OCI-LY3 (cell line): ENCODE measurements at regions not wholly inside any gene's neighbourhood (a gene's known extent, or its start where the extent isn't known, plus 50 kb on each side); places are given as distances from the start of the nearest gene placed in this dataset.

Experiments used
- CTCF ChIP-seq: fragments of 200-600, 300-600 bp; sonication (generic); IDR thresholded peaks from 2 replicates; pipeline ENCODE4 v1.5.1; 2014; ENCODE audit warnings: antibody characterized with exemption, low read length, low read depth
- EZH2phosphoT487 ChIP-seq: fragments of 200-600 bp; shearing (Covaris generic); IDR thresholded peaks from 2 replicates; pipeline ENCODE4 v1.6.1; 2018; ENCODE audit warnings: antibody characterized with exemption, mixed run types, low read depth

- TF ChIP-seq CTCF = no peak
- no peak for TF ChIP-seq EZH2phosphoT487
Measured at GRCh38 chr3:59131016-59131766, 81.4 kb upstream of the CFAP20DC start.
